ENCODE measurements at regions not wholly inside any gene's neighbourhood (a gene's known extent, or its start where the extent isn't known, plus 50 kb on each side); places are given as distances from the start of the nearest gene placed in this dataset.

GRCh38 chr6:125354649-125355048 lies 52.9 kb upstream of the HDDC2 start:
- no peak overlapping the region for H3K4me3 ChIP-seq (ENCODE audit: low read depth in 1 of 2, low read length in 2 of 2)
- H3K27ac ChIP-seq (ENCODE audit: low read depth, low read length) = no peak overlapping the region
- H3K27me3 ChIP-seq (ENCODE audit: control insufficient read depth in 1 of 2, insufficient read depth in 2 of 2, low read length in 2 of 2) = no peaks in the 10 kb centered on the region
- no peak overlapping the region for H3K9ac ChIP-seq (ENCODE audit: low read length)
- H3K4me1 ChIP-seq (ENCODE audit: insufficient read depth, low read length) = no peaks in the 10 kb centered on the region
- H3K9me3 ChIP-seq (ENCODE audit: low read length) = no peaks in the 10 kb centered on the region
- H3K36me3 ChIP-seq (ENCODE audit: insufficient read depth, low read length) = no peaks in the 10 kb centered on the region

- Histone ChIP-seq H3K9me3 (ENCODE audit: low read length) (no peaks in the 10 kb centered on the region), H3K4me3 (ENCODE audit: low read depth in 1 of 2, low read length in 2 of 2) (no peak overlapping the region), H3K27ac (ENCODE audit: low read depth, low read length) (no peak overlapping the region)
Measured at GRCh38 chr6:125356884-125357283, 55.1 kb upstream of the HDDC2 start.

GRCh38 chr6:125357515-125358256 lies 55.9 kb upstream of the HDDC2 start:
- no peak overlapping the region for H3K9ac ChIP-seq (ENCODE audit: low read length)
- no peaks in the 10 kb centered on the region for H3K9me3 ChIP-seq (ENCODE audit: low read length)
- H3K4me3 ChIP-seq (ENCODE audit: low read depth in 1 of 2, low read length in 2 of 2) = no peak overlapping the region
- no peaks in the 10 kb centered on the region for H3K36me3 ChIP-seq (ENCODE audit: insufficient read depth, low read length)
- no peak overlapping the region for H3K27ac ChIP-seq (ENCODE audit: low read depth, low read length)
- H3K4me1 ChIP-seq (ENCODE audit: insufficient read depth, low read length) = no peaks in the 10 kb centered on the region
- no peaks in the 10 kb centered on the region for H3K27me3 ChIP-seq (ENCODE audit: control insufficient read depth in 1 of 2, insufficient read depth in 2 of 2, low read length in 2 of 2)

More at GRCh38 chr6:125356884-125357283, 55.1 kb upstream of the HDDC2 start:
- H3K27me3 ChIP-seq (ENCODE audit: control insufficient read depth in 1 of 2, insufficient read depth in 2 of 2, low read length in 2 of 2) = no peaks in the 10 kb centered on the region
- no peaks in the 10 kb centered on the region for H3K4me1 ChIP-seq (ENCODE audit: insufficient read depth, low read length)
- H3K36me3 ChIP-seq (ENCODE audit: insufficient read depth, low read length) = no peaks in the 10 kb centered on the region
- H3K9ac ChIP-seq (ENCODE audit: low read length) = no peak overlapping the region

GRCh38 chr6:125358898-125359297 lies 57.1 kb upstream of the HDDC2 start:
- no peaks in the 10 kb centered on the region for H3K27me3 ChIP-seq (ENCODE audit: control insufficient read depth in 1 of 2, insufficient read depth in 2 of 2, low read length in 2 of 2)
- peaks cover 2% of the 10 kb centered on the region for H3K4me1 ChIP-seq (ENCODE audit: insufficient read depth, low read length)
- H3K9me3 ChIP-seq (ENCODE audit: low read length) = no peaks in the 10 kb centered on the region
- H3K9ac ChIP-seq (ENCODE audit: low read length) = no peak overlapping the region
- H3K27ac ChIP-seq (ENCODE audit: low read depth, low read length) = no peak overlapping the region
- no peaks in the 10 kb centered on the region for H3K36me3 ChIP-seq (ENCODE audit: insufficient read depth, low read length)
- no peak overlapping the region for H3K4me3 ChIP-seq (ENCODE audit: low read depth in 1 of 2, low read length in 2 of 2)

- H3K36me3 ChIP-seq (ENCODE audit: insufficient read depth, low read length) = no peaks in the 10 kb centered on the region
- H3K9me3 ChIP-seq (ENCODE audit: low read length) = no peaks in the 10 kb centered on the region
- H3K4me1 ChIP-seq (ENCODE audit: insufficient read depth, low read length) = peaks cover 16% of the 10 kb centered on the region
- no peak overlapping the region for H3K4me3 ChIP-seq (ENCODE audit: low read depth in 1 of 2, low read length in 2 of 2)
- H3K27me3 ChIP-seq (ENCODE audit: control insufficient read depth in 1 of 2, insufficient read depth in 2 of 2, low read length in 2 of 2) = no peaks in the 10 kb centered on the region
- H3K9ac ChIP-seq (ENCODE audit: low read length) = no peak overlapping the region
- H3K27ac ChIP-seq (ENCODE audit: low read depth, low read length) = no peak overlapping the region
Measured at GRCh38 chr6:125361868-125362267, 60.1 kb upstream of the HDDC2 start.

GRCh38 chr6:125363039-125363823 lies 61.5 kb upstream of the HDDC2 start:
- Histone ChIP-seq H3K4me1 (ENCODE audit: insufficient read depth, low read length) (peaks cover 16% of the 10 kb centered on the region), H3K9ac (ENCODE audit: low read length) (peak overlapping the region; percentile 47), H3K36me3 (ENCODE audit: insufficient read depth, low read length) (no peaks in the 10 kb centered on the region), H3K27me3 (ENCODE audit: control insufficient read depth in 1 of 2, insufficient read depth in 2 of 2, low read length in 2 of 2) (no peaks in the 10 kb centered on the region), H3K9me3 (ENCODE audit: low read length) (no peaks in the 10 kb centered on the region), H3K4me3 (ENCODE audit: low read depth in 1 of 2, low read length in 2 of 2) (peak overlapping the region; percentile 40 to 63), H3K27ac (ENCODE audit: low read depth, low read length) (peak overlapping the region; percentile 77)

GRCh38 chr6:125363824-125364165 lies 62.0 kb upstream of the HDDC2 start:
- H3K27me3 ChIP-seq (ENCODE audit: control insufficient read depth in 1 of 2, insufficient read depth in 2 of 2, low read length in 2 of 2) = no peaks in the 10 kb centered on the region
- no peaks in the 10 kb centered on the region for H3K36me3 ChIP-seq (ENCODE audit: insufficient read depth, low read length)
- H3K27ac ChIP-seq (ENCODE audit: low read depth, low read length) = peak overlapping the region; percentile 77
- H3K4me3 ChIP-seq (ENCODE audit: low read depth in 1 of 2, low read length in 2 of 2) = peak overlapping the region; percentile 40 to 63
- no peak overlapping the region for H3K9ac ChIP-seq (ENCODE audit: low read length)
- H3K4me1 ChIP-seq (ENCODE audit: insufficient read depth, low read length) = peaks cover 16% of the 10 kb centered on the region
- no peaks in the 10 kb centered on the region for H3K9me3 ChIP-seq (ENCODE audit: low read length)

GRCh38 chr6:125365230-125365629 lies 63.5 kb upstream of the HDDC2 start:
- H3K9ac ChIP-seq (ENCODE audit: low read length) = no peak overlapping the region
- H3K4me3 ChIP-seq (ENCODE audit: low read depth in 1 of 2, low read length in 2 of 2) = no peak overlapping the region
- H3K36me3 ChIP-seq (ENCODE audit: insufficient read depth, low read length) = no peaks in the 10 kb centered on the region
- no peaks in the 10 kb centered on the region for H3K27me3 ChIP-seq (ENCODE audit: control insufficient read depth in 1 of 2, insufficient read depth in 2 of 2, low read length in 2 of 2)
- no peak overlapping the region for H3K27ac ChIP-seq (ENCODE audit: low read depth, low read length)
- peaks cover 16% of the 10 kb centered on the region for H3K4me1 ChIP-seq (ENCODE audit: insufficient read depth, low read length)
- no peaks in the 10 kb centered on the region for H3K9me3 ChIP-seq (ENCODE audit: low read length)

GRCh38 chr6:125367036-125367782 lies 65.4 kb upstream of the HDDC2 start:
- H3K4me3 ChIP-seq (ENCODE audit: low read depth in 1 of 2, low read length in 2 of 2) = no peak overlapping the region
- no peaks in the 10 kb centered on the region for H3K36me3 ChIP-seq (ENCODE audit: insufficient read depth, low read length)
- no peak overlapping the region for H3K27ac ChIP-seq (ENCODE audit: low read depth, low read length)
- no peak overlapping the region for H3K9ac ChIP-seq (ENCODE audit: low read length)
- no peaks in the 10 kb centered on the region for H3K9me3 ChIP-seq (ENCODE audit: low read length)
- H3K27me3 ChIP-seq (ENCODE audit: control insufficient read depth in 1 of 2, insufficient read depth in 2 of 2, low read length in 2 of 2) = no peaks in the 10 kb centered on the region
- H3K4me1 ChIP-seq (ENCODE audit: insufficient read depth, low read length) = peaks cover 16% of the 10 kb centered on the region

- no peak overlapping the region for H3K9ac ChIP-seq (ENCODE audit: low read length)
- H3K36me3 ChIP-seq (ENCODE audit: insufficient read depth, low read length) = no peaks in the 10 kb centered on the region
- no peaks in the 10 kb centered on the region for H3K27me3 ChIP-seq (ENCODE audit: control insufficient read depth in 1 of 2, insufficient read depth in 2 of 2, low read length in 2 of 2)
- H3K4me1 ChIP-seq (ENCODE audit: insufficient read depth, low read length) = peaks cover 1% of the 10 kb centered on the region
- no peaks in the 10 kb centered on the region for H3K9me3 ChIP-seq (ENCODE audit: low read length)
- H3K27ac ChIP-seq (ENCODE audit: low read depth, low read length) = no peak overlapping the region
- H3K4me3 ChIP-seq (ENCODE audit: low read depth in 1 of 2, low read length in 2 of 2) = no peak overlapping the region
Measured at GRCh38 chr6:125370343-125370742, 68.6 kb upstream of the HDDC2 start.

GRCh38 chr6:125375013-125375412 lies 73.2 kb upstream of the HDDC2 start:
- no peaks in the 10 kb centered on the region for H3K27me3 ChIP-seq (ENCODE audit: control insufficient read depth in 1 of 2, insufficient read depth in 2 of 2, low read length in 2 of 2)

More at GRCh38 chr6:125375013-125375412, 73.2 kb upstream of the HDDC2 start:
- Histone ChIP-seq H3K9ac (ENCODE audit: low read length) (no peak overlapping the region), H3K9me3 (ENCODE audit: low read length) (no peaks in the 10 kb centered on the region), H3K27ac (ENCODE audit: low read depth, low read length) (no peak overlapping the region), H3K4me3 (ENCODE audit: low read depth in 1 of 2, low read length in 2 of 2) (no peak overlapping the region), H3K4me1 (ENCODE audit: insufficient read depth, low read length) (no peaks in the 10 kb centered on the region), H3K36me3 (ENCODE audit: insufficient read depth, low read length) (no peaks in the 10 kb centered on the region)
